ENCODE measurements at regions not wholly inside any gene's neighbourhood (a gene's known extent, or its start where the extent isn't known, plus 50 kb on each side); places are given as distances from the start of the nearest gene placed in this dataset.

- DNase-seq (ENCODE audit: low read depth), result no peak
- H3K4me3 ChIP-seq (ENCODE audit: low read depth, low read length), result no peak overlapping the region
- TF ChIP-seq CTCF (IDR thresholded peaks at IDR 0.05; ENCODE audit: insufficient read depth, low read depth, low read length), result no peak
- no peaks in the 10 kb centered on the region for H3K27me3 ChIP-seq (ENCODE audit: control insufficient read depth, insufficient read depth, low read length)
- ChIA-PET POLR2A (no interaction called here), CTCF (no interaction called here)
- H3K36me3 ChIP-seq (ENCODE audit: control insufficient read depth, insufficient read depth, low read length), result no peaks in the 10 kb centered on the region
Observed at GRCh38 chr9:32837551-32838058, 54.3 kb downstream of the TMEM215 start.

- ChIA-PET CTCF (interaction anchor here (0.7 to 1.5 kb wide), 2 partner anchors 16 to 136 kb away, joined by 3 to 4 read pairs; no protein-coding TSS in a partner anchor), POLR2A (no interaction called here)
- no peak for TF ChIP-seq CTCF (IDR thresholded peaks at IDR 0.05; ENCODE audit: insufficient read depth, low read depth, low read length)
- H3K4me3 ChIP-seq (ENCODE audit: low read depth, low read length), result no peak overlapping the region
- DNase-seq (ENCODE audit: low read depth), result no peak
- H3K27me3 ChIP-seq (ENCODE audit: control insufficient read depth, insufficient read depth, low read length), result no peaks in the 10 kb centered on the region
- H3K36me3 ChIP-seq (ENCODE audit: control insufficient read depth, insufficient read depth, low read length), result no peaks in the 10 kb centered on the region
Observed at GRCh38 chr9:32839013-32839885, 55.9 kb downstream of the TMEM215 start.

- no peaks in the 10 kb centered on the region for H3K27me3 ChIP-seq (ENCODE audit: control insufficient read depth, insufficient read depth, low read length)
- no peak for TF ChIP-seq CTCF (IDR thresholded peaks at IDR 0.05; ENCODE audit: insufficient read depth, low read depth, low read length)
- no peak overlapping the region for H3K4me3 ChIP-seq (ENCODE audit: low read depth, low read length)
- no peak for DNase-seq (ENCODE audit: low read depth)
- CTCF ChIA-PET, result interaction anchor here (1.0 kb wide), 1 partner anchor 127 kb away, joined by 3 read pairs; no protein-coding TSS in a partner anchor
- POLR2A ChIA-PET, result no interaction called here
- no peaks in the 10 kb centered on the region for H3K36me3 ChIP-seq (ENCODE audit: control insufficient read depth, insufficient read depth, low read length)
Observed at GRCh38 chr9:32841314-32841713, 58.0 kb downstream of the TMEM215 start.

- ChIA-PET POLR2A (no interaction called here), CTCF (no interaction called here)
- no peaks in the 10 kb centered on the region for H3K27me3 ChIP-seq (ENCODE audit: control insufficient read depth, insufficient read depth, low read length)
- H3K36me3 ChIP-seq (ENCODE audit: control insufficient read depth, insufficient read depth, low read length), result no peaks in the 10 kb centered on the region
- DNase-seq (ENCODE audit: low read depth), result no peak
- no peak overlapping the region for H3K4me3 ChIP-seq (ENCODE audit: low read depth, low read length)
- no peak for TF ChIP-seq CTCF (IDR thresholded peaks at IDR 0.05; ENCODE audit: insufficient read depth, low read depth, low read length)
Observed at GRCh38 chr9:32843295-32843694, 60.0 kb downstream of the TMEM215 start.

DNA sequence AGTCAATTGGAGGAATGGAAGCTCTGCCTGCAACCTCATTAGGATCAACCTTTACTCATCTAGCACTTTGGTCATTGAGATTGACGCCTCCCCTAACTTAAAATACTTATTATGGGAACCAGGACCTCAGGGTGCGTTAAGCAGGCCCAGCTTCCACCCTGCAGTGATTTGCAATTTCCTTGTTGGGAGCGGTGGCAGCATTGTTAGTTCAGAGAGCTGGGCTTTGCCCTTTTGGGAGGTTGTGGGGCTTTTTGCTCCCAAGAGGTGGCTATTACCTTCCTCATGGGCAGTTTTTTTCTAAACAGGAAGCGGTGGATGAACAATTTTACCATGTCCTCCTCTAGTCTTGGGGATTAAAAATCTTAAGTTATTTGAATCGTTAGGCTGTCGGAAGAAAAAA, 60.9 kb downstream of the TMEM215 start:
- CTCF ChIA-PET, result no interaction called here
- no peak for TF ChIP-seq CTCF (IDR thresholded peaks at IDR 0.05; ENCODE audit: insufficient read depth, low read depth, low read length)
- H3K27me3 ChIP-seq (ENCODE audit: control insufficient read depth, insufficient read depth, low read length), result no peaks in the 10 kb centered on the region
- no peak for DNase-seq (ENCODE audit: low read depth)
- H3K36me3 ChIP-seq (ENCODE audit: control insufficient read depth, insufficient read depth, low read length), result no peaks in the 10 kb centered on the region
- POLR2A ChIA-PET, result no interaction called here
- H3K4me3 ChIP-seq (ENCODE audit: low read depth, low read length), result no peak overlapping the region

Measured in BJ (cell line).